Kidney epithelial cell (primary cell): ENCODE measurements at regions not wholly inside any gene's neighbourhood (a gene's known extent, or its start where the extent isn't known, plus 50 kb on each side); places are given as distances from the start of the nearest gene placed in this dataset.

Experiments
- DNase-seq: peaks from one replicate; pipeline ENCODE4 v3.0.0-alpha.2; 2010; ENCODE audit warnings: low read depth
- H3K27me3 ChIP-seq: 2 replicates; pipeline ENCODE4 v1.6.0; 2011; ENCODE audit warnings: low read length; ENCODE audit not compliant: control insufficient read depth, insufficient read depth
- H3K36me3 ChIP-seq: 2 replicates; pipeline ENCODE4 v1.5.1; 2011; ENCODE audit warnings: low read length; ENCODE audit not compliant: control insufficient read depth, insufficient read depth
- H3K4me3 ChIP-seq: 2 replicates; pipeline ENCODE4 v1.5.1; 2011; ENCODE audit warnings: low read depth, mild to moderate bottlenecking, control low read depth, low read length
- TF ChIP-seq, protein P1 (sequence below): IDR thresholded peaks from 2 replicates; pipeline ENCODE4 v1.5.1; 2011; ENCODE audit warnings: mild to moderate bottlenecking, moderate library complexity, low read length, control low read depth, inconsistent platforms; ENCODE audit not compliant: insufficient read depth, poor library complexity, severe bottlenecking

DNA sequence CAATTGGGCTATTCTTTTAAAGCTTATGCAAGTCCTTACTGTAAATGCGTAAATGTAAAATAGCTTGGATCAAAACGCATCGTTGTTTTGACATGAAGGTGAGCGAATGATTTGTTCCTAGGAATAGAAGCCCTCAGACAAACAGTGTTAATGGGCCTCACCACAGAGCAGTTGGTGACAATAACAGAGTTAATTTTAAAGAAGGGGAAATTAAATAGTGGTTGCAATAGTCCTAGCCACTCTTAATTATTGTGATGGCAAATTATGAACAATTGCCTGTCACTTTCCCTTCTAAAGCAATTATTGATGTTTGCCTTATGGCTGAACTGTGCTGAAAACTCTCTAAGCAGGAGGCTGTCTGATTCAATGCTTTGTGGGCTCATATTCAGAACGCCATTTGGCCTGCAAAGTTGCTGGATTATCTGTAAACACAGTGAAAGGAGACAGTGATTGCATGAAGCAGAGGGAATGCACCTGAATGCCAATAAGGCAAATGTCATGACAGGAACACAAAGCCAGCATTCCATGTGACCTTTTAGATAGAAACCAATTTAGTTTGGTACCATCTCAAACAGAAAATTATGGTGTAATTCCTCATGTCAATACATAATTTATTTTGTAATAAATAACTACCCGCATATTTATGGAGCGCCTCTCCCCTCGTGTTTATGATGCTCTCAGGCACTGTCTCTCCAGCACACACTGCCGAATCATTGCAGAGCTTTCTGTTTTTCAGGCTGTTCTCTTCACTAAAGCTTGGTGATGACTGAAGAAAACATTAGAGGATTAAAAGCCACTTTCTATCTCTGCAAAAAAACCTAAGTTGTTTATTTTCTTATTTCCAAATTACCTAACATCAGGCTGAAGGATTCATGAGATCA, 387.5 kb downstream of the HACE1 start:
- TF ChIP-seq, protein P1, sequence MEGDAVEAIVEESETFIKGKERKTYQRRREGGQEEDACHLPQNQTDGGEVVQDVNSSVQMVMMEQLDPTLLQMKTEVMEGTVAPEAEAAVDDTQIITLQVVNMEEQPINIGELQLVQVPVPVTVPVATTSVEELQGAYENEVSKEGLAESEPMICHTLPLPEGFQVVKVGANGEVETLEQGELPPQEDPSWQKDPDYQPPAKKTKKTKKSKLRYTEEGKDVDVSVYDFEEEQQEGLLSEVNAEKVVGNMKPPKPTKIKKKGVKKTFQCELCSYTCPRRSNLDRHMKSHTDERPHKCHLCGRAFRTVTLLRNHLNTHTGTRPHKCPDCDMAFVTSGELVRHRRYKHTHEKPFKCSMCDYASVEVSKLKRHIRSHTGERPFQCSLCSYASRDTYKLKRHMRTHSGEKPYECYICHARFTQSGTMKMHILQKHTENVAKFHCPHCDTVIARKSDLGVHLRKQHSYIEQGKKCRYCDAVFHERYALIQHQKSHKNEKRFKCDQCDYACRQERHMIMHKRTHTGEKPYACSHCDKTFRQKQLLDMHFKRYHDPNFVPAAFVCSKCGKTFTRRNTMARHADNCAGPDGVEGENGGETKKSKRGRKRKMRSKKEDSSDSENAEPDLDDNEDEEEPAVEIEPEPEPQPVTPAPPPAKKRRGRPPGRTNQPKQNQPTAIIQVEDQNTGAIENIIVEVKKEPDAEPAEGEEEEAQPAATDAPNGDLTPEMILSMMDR: no peak
- DNase-seq: no peak
- H3K27me3 ChIP-seq: no peaks in the 10 kb centered on the region

DNA sequence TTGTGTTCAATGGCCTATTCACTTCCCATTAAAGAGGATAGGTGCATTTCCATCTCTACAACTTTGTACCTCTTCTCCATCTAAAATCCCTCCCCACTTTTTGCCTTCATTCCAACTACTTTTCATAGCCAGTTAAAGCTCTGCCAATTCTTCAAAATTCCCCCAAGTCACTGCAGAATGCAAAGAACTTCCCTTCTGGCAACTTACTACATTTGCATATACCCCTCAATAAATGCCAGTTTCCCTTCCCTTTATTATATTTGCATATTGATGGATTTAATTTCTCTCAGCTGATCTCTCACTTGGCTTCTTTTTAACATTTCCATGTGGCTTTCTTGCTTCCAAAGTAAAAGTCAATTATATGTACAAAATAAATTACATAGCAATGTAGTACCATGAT, 393.4 kb downstream of the HACE1 start:
- DNase-seq: no peak
- Histone ChIP-seq H3K36me3 (no peaks in the 10 kb centered on the region), H3K4me3 (no peak overlapping the region), H3K27me3 (no peaks in the 10 kb centered on the region)
- TF ChIP-seq, protein P1: no peak

More for the DNA sequence above, 387.5 kb downstream of the HACE1 start:
- H3K4me3 ChIP-seq: no peak overlapping the region
- no peaks in the 10 kb centered on the region for H3K36me3 ChIP-seq

DNA sequence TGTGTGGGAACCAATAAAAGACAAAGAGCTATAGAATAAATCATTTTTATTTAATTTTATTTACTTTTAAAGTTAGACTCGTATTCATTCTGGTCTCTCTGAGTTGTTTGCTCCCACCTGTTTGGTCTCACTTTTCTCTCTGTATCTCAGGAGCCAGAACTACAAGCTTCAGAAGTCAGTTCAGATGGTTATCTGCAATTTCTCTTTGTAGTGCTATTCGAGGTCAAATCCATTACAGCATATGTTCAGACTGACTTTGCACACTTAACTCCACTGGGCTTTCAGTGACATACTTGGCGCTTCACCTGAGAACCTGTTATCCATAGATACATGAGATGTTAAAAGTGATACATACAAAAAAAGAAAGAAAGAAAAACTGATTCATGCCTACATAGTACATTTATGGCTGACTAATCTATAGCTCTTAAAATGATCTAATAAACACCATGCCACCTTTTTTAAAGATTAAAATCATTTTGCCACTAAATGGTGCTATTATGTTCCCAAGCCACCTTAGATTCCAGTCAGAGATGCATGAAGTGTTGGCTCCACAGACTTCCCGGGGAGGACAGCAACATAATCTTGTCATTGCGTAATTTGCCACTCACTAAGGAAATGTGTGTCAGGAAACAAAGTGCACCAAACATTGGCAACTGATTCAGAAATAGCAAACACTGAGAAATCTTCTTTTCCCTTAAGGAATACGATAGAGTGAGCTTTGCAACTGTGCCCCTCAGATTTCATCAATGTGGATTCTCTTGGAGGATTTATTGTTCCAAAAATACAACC, 396.7 kb downstream of the HACE1 start:
- no peak overlapping the region for H3K4me3 ChIP-seq
- no peaks in the 10 kb centered on the region for H3K27me3 ChIP-seq
- no peak for DNase-seq
- TF ChIP-seq, protein P1: no peak
- H3K36me3 ChIP-seq: no peaks in the 10 kb centered on the region

DNA sequence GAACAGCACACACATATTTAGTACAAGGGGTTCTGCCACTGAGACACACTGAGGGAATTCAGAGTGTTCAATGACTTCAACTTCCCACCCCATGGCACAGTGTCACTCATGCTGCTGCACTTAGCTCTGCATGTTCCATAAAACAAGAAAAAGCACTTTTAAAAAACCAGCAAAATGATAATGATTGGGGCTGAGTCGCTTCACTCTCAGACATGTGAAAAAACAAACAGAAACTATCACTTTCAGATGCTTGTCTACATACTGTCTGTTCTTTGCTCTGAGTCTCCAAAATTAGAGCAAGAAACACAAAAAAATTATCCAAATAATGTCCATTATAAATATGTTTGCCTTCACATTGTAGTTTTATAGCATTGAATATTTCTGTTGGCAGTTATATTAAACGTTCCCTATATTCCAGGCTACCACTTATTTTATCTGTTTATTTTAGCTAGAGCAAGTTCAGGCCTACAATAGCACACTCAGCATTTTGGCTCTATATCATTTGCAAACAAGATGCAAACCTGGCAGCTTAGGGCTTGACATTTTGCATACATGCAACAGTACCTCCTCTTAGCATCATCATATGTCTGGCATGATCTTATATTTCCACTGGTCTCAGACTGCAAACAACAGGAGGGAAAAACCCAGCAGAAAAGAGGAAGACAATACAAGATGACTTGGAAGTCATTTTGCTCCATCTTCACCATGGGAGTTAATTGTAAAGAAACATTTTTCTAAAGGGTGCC, 398.8 kb downstream of the HACE1 start:
- Histone ChIP-seq H3K36me3 (no peaks in the 10 kb centered on the region), H3K27me3 (no peaks in the 10 kb centered on the region), H3K4me3 (no peak overlapping the region)
- TF ChIP-seq, protein P1: no peak
- DNase-seq: no peak

DNA sequence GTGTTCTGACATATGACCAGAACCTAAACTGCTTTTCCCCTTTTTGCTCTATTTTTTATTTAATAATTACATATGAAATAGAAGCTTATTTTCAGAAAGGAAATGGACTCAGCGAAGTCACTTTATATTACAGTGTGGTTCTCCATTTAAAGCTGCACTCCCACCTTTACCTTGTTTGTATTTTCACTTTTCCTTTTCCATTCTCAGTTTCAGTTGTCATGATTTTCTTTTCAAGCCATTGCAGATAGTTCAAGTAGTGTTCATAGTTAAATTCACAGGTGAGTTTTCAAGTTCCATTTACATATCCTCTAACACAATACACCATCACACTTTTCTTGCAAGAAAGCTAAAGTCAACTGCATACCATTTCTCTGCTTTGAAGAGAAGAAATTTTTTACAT, 400.2 kb downstream of the HACE1 start:
- Histone ChIP-seq H3K36me3 (no peaks in the 10 kb centered on the region), H3K27me3 (no peaks in the 10 kb centered on the region), H3K4me3 (no peak overlapping the region)
- TF ChIP-seq, protein P1: no peak
- DNase-seq: no peak
